Stimulated activated naive CD8-positive, alpha-beta T cell treated with anti-CD3 and anti-CD28 coated beads, Interleukin-15, Interleukin-2, amounts not matched to agents 100 ng/mL and 50 ng/mL, for 24 hours (primary cell): ENCODE measurements at regions not wholly inside any gene's neighbourhood (a gene's known extent, or its start where the extent isn't known, plus 50 kb on each side); places are given as distances from the start of the nearest gene placed in this dataset.

ENCODE experiments used
- H3K27ac Mint-ChIP-seq: one replicate; pipeline ENCODE4 v1.8.0; 2021; ENCODE audit warnings: mild to moderate bottlenecking, mixed read lengths
- H3K27me3 Mint-ChIP-seq: one replicate; pipeline ENCODE4 v1.8.0; 2021; ENCODE audit warnings: mixed read lengths
- H3K36me3 Mint-ChIP-seq: one replicate; pipeline ENCODE4 v1.8.0; 2021; ENCODE audit warnings: low read depth, mixed read lengths
- H3K4me1 Mint-ChIP-seq: one replicate; pipeline ENCODE4 v1.8.0; 2021; ENCODE audit warnings: low read depth, mixed read lengths
- H3K4me3 Mint-ChIP-seq: one replicate; pipeline ENCODE4 v1.8.0; 2021; ENCODE audit warnings: mild to moderate bottlenecking, mixed read lengths
- H3K9me3 Mint-ChIP-seq: one replicate; pipeline ENCODE4 v1.8.0; 2021; ENCODE audit warnings: mixed read lengths

- Mint-ChIP-seq H3K4me3 (no peak overlapping the region), H3K4me1 (no peaks in the 10 kb centered on the region), H3K9me3 (no peaks in the 10 kb centered on the region), H3K27ac (no peak overlapping the region), H3K27me3 (peaks cover 7% of the 10 kb centered on the region), H3K36me3 (no peaks in the 10 kb centered on the region)
Observed at GRCh38 chr7:92997719-92998118, 120.1 kb downstream of the SAMD9 start.

GRCh38 chr7:92997152-92997551, 120.6 kb downstream of the SAMD9 start:
- H3K4me1 Mint-ChIP-seq = no peaks in the 10 kb centered on the region
- peaks cover 7% of the 10 kb centered on the region for H3K27me3 Mint-ChIP-seq
- H3K4me3 Mint-ChIP-seq = no peak overlapping the region
- no peak overlapping the region for H3K27ac Mint-ChIP-seq
- no peaks in the 10 kb centered on the region for H3K36me3 Mint-ChIP-seq
- no peaks in the 10 kb centered on the region for H3K9me3 Mint-ChIP-seq

GRCh38 chr7:92994901-92995300, 122.9 kb downstream of the SAMD9 start:
- Mint-ChIP-seq H3K4me3 (no peak overlapping the region), H3K27me3 (peaks cover 12% of the 10 kb centered on the region), H3K36me3 (no peaks in the 10 kb centered on the region), H3K27ac (no peak overlapping the region), H3K4me1 (no peaks in the 10 kb centered on the region), H3K9me3 (no peaks in the 10 kb centered on the region)

- H3K27me3 Mint-ChIP-seq = peaks cover 7% of the 10 kb centered on the region
- H3K36me3 Mint-ChIP-seq = no peaks in the 10 kb centered on the region
- H3K4me1 Mint-ChIP-seq = no peaks in the 10 kb centered on the region
- H3K9me3 Mint-ChIP-seq = no peaks in the 10 kb centered on the region
- no peak overlapping the region for H3K27ac Mint-ChIP-seq
- H3K4me3 Mint-ChIP-seq = no peak overlapping the region
Observed at GRCh38 chr7:92992932-92993331, 124.8 kb downstream of the SAMD9 start.

- Mint-ChIP-seq H3K27me3 (peaks cover 9% of the 10 kb centered on the region), H3K36me3 (no peaks in the 10 kb centered on the region), H3K4me3 (no peak overlapping the region), H3K27ac (no peak overlapping the region), H3K4me1 (no peaks in the 10 kb centered on the region), H3K9me3 (no peaks in the 10 kb centered on the region)
Observed at GRCh38 chr7:92992483-92992882, 125.3 kb downstream of the SAMD9 start.

GRCh38 chr7:92991190-92991589, 126.6 kb downstream of the SAMD9 start:
- Mint-ChIP-seq H3K4me3 (no peak overlapping the region), H3K36me3 (no peaks in the 10 kb centered on the region), H3K4me1 (no peaks in the 10 kb centered on the region), H3K27me3 (peaks cover 16% of the 10 kb centered on the region), H3K27ac (no peak overlapping the region), H3K9me3 (no peaks in the 10 kb centered on the region)

- Mint-ChIP-seq H3K4me1 (no peaks in the 10 kb centered on the region), H3K4me3 (no peak overlapping the region), H3K27me3 (peaks cover 22% of the 10 kb centered on the region), H3K36me3 (no peaks in the 10 kb centered on the region), H3K27ac (no peak overlapping the region), H3K9me3 (no peaks in the 10 kb centered on the region)
Observed at GRCh38 chr7:92988941-92989545, 128.7 kb downstream of the SAMD9 start.

GRCh38 chr7:92988051-92988450, 129.7 kb downstream of the SAMD9 start:
- Mint-ChIP-seq H3K27ac (no peak overlapping the region), H3K4me3 (no peak overlapping the region), H3K4me1 (no peaks in the 10 kb centered on the region), H3K36me3 (no peaks in the 10 kb centered on the region), H3K9me3 (no peaks in the 10 kb centered on the region), H3K27me3 (peaks cover 25% of the 10 kb centered on the region)

- no peak overlapping the region for H3K4me3 Mint-ChIP-seq
- peaks cover 25% of the 10 kb centered on the region for H3K27me3 Mint-ChIP-seq
- H3K27ac Mint-ChIP-seq = no peak overlapping the region
- no peaks in the 10 kb centered on the region for H3K4me1 Mint-ChIP-seq
- no peaks in the 10 kb centered on the region for H3K9me3 Mint-ChIP-seq
- no peaks in the 10 kb centered on the region for H3K36me3 Mint-ChIP-seq
Observed at GRCh38 chr7:92987538-92987937, 130.2 kb downstream of the SAMD9 start.

GRCh38 chr7:92987095-92987494, 130.7 kb downstream of the SAMD9 start:
- no peaks in the 10 kb centered on the region for H3K9me3 Mint-ChIP-seq

GRCh38 chr7:92982928-92983327, 134.9 kb downstream of the SAMD9 start:
- Mint-ChIP-seq H3K9me3 (peaks cover 17% of the 10 kb centered on the region), H3K36me3 (peaks cover 1% of the 10 kb centered on the region), H3K27ac (no peak overlapping the region), H3K4me3 (no peak overlapping the region), H3K4me1 (no peaks in the 10 kb centered on the region), H3K27me3 (peaks cover 19% of the 10 kb centered on the region)

More at GRCh38 chr7:92987095-92987494, 130.7 kb downstream of the SAMD9 start:
- no peak overlapping the region for H3K4me3 Mint-ChIP-seq
- H3K4me1 Mint-ChIP-seq = no peaks in the 10 kb centered on the region
- H3K36me3 Mint-ChIP-seq = no peaks in the 10 kb centered on the region
- H3K27me3 Mint-ChIP-seq = peaks cover 25% of the 10 kb centered on the region
- H3K27ac Mint-ChIP-seq = no peak overlapping the region

- Mint-ChIP-seq H3K27ac (no peak overlapping the region), H3K4me3 (no peak overlapping the region), H3K4me1 (peaks cover 16% of the 10 kb centered on the region), H3K27me3 (peaks cover 14% of the 10 kb centered on the region), H3K9me3 (peaks cover 38% of the 10 kb centered on the region), H3K36me3 (peaks cover 13% of the 10 kb centered on the region)
Observed at GRCh38 chr7:92976931-92977330, 140.6 kb upstream of the CDK6 start.

GRCh38 chr7:92973974-92974373, 137.6 kb upstream of the CDK6 start:
- no peak overlapping the region for H3K4me3 Mint-ChIP-seq
- H3K4me1 Mint-ChIP-seq = peaks cover 27% of the 10 kb centered on the region
- peaks cover 13% of the 10 kb centered on the region for H3K36me3 Mint-ChIP-seq
- peaks cover 14% of the 10 kb centered on the region for H3K27me3 Mint-ChIP-seq
- H3K27ac Mint-ChIP-seq = peak overlapping the region; percentile 37
- peaks cover 30% of the 10 kb centered on the region for H3K9me3 Mint-ChIP-seq

GRCh38 chr7:92973293-92973731, 136.9 kb upstream of the CDK6 start:
- no peak overlapping the region for H3K4me3 Mint-ChIP-seq
- H3K36me3 Mint-ChIP-seq = peaks cover 13% of the 10 kb centered on the region
- H3K4me1 Mint-ChIP-seq = peaks cover 27% of the 10 kb centered on the region
- H3K27me3 Mint-ChIP-seq = peaks cover 14% of the 10 kb centered on the region
- H3K27ac Mint-ChIP-seq = peak overlapping the region; percentile 15
- H3K9me3 Mint-ChIP-seq = peaks cover 24% of the 10 kb centered on the region

GRCh38 chr7:92972441-92972840, 136.1 kb upstream of the CDK6 start:
- H3K36me3 Mint-ChIP-seq = peaks cover 8% of the 10 kb centered on the region
- peaks cover 27% of the 10 kb centered on the region for H3K4me1 Mint-ChIP-seq
- H3K27ac Mint-ChIP-seq = no peak overlapping the region
- H3K9me3 Mint-ChIP-seq = peaks cover 24% of the 10 kb centered on the region
- H3K4me3 Mint-ChIP-seq = no peak overlapping the region
- H3K27me3 Mint-ChIP-seq = peaks cover 14% of the 10 kb centered on the region

GRCh38 chr7:92969061-92969460, 132.7 kb upstream of the CDK6 start:
- H3K27me3 Mint-ChIP-seq = no peaks in the 10 kb centered on the region
- no peak overlapping the region for H3K4me3 Mint-ChIP-seq
- no peaks in the 10 kb centered on the region for H3K36me3 Mint-ChIP-seq
- peak overlapping the region; percentile 4 for H3K27ac Mint-ChIP-seq
- peaks cover 30% of the 10 kb centered on the region for H3K4me1 Mint-ChIP-seq
- peaks cover 3% of the 10 kb centered on the region for H3K9me3 Mint-ChIP-seq
